Fibroblast of the aortic adventitia (primary cell): ENCODE measurements at regions not wholly inside any gene's neighbourhood (a gene's known extent, or its start where the extent isn't known, plus 50 kb on each side); places are given as distances from the start of the nearest gene placed in this dataset.
"Not testable (repeated sequence)": the region's sequence is repeated elsewhere in the genome, so short reads cannot be mapped to it uniquely, and the experiment has no call there.

Experiments used
- DNase-seq: peaks from one replicate; pipeline ENCODE4 v3.0.0-alpha.2; 2010; ENCODE audit warnings: low read depth
- H3K4me3 ChIP-seq: 2 replicates; pipeline ENCODE4 v1.5.1; 2011; ENCODE audit warnings: low read depth, mild to moderate bottlenecking, control low read depth, low read length, moderate library complexity
- CTCF ChIP-seq: IDR thresholded peaks from 2 replicates; pipeline ENCODE4 v1.5.1; 2011; ENCODE audit warnings: mild to moderate bottlenecking, low read length, control low read depth, inconsistent platforms; ENCODE audit not compliant: insufficient read depth

DNA sequence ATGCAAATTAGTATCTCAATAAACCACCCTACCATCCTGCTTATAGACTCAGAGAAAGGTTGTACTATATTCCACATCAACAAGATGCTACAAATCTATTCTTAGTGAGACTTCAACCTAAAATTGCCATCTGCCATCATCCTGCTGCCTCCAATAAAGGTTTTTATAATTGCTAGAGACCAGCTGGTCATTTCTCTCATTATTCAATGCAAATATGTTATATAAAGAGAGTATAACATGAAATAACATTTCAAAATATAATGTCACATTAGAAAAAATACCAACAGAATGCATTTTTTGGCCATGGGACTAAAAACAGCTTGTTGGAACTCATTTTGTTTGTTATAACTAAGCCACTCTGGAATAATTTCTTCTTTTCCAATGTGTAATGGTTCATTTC, 247.3 kb downstream of the LRIG3 start:
- DNase-seq: no peak
- no peak overlapping the region for H3K4me3 ChIP-seq
- TF ChIP-seq CTCF: no peak

- DNase-seq, H3K4me3 ChIP-seq: not testable (repeated sequence)
Observed at GRCh38 chr12:58677833-58678232, 242.5 kb downstream of the LRIG3 start.

DNA sequence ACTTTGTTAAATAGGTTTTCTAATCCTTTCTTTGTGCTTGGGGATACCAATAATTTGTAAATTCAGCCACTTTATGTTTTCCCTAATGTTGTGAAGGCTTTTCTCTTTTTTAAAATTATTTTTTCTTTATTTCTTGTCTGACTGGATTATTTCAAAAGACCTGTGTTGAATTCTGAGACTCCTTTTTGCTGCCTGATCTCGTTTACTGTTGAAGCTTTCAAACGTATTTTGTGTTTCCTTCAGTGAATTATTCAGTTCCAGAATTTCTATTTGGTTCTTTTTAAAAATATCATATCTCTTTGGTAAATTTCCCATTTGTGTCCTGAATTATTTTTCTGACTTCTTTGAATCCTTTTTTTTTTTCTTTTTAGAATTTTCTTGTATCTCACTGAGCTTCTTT, 241.6 kb downstream of the LRIG3 start:
- TF ChIP-seq CTCF: no peak
- no peak overlapping the region for H3K4me3 ChIP-seq
- no peak for DNase-seq

- DNase-seq: no peak
- no peak overlapping the region for H3K4me3 ChIP-seq
- TF ChIP-seq CTCF: no peak
Observed at GRCh38 chr12:58681730-58682129, 238.6 kb downstream of the LRIG3 start.

GRCh38 chr12:58695263-58695662, 225.0 kb downstream of the LRIG3 start:
- H3K4me3 ChIP-seq: no peak overlapping the region
- TF ChIP-seq CTCF: no peak

GRCh38 chr12:58701536-58701935, 218.8 kb downstream of the LRIG3 start:
- no peak overlapping the region for H3K4me3 ChIP-seq
- no peak for TF ChIP-seq CTCF
- DNase-seq: no peak

More at GRCh38 chr12:58695263-58695662, 225.0 kb downstream of the LRIG3 start:
- DNase-seq: peak; percentile 2

- peak; percentile 33 for DNase-seq
- no peak overlapping the region for H3K4me3 ChIP-seq
- no peak for TF ChIP-seq CTCF
Observed at GRCh38 chr12:58703866-58704265, 216.4 kb downstream of the LRIG3 start.

DNA sequence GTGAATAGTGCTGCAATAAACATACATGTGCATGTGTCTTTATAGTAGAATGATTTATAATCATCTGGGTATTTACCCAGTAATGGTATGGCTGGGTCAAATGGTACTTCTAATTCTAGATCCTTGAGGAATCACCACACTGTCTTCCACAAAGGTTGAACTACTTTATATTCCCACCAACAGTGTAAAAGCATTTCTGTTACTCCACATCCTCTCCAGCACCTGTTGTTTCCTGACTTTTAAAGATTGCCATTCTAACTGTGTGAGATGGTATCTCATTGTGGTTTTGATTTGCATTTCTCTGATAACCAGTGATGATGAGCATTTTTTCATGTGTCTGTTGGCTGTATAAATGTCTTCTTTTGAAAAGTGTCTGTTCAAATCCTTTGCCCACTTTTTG, 215.5 kb downstream of the LRIG3 start:
- not testable (repeated sequence) for DNase-seq, H3K4me3 ChIP-seq
